NCI-H2107 treated with DMSO at 0.1 percent for 48 hours (cell line): ENCODE measurements at regions not wholly inside any gene's neighbourhood (a gene's known extent, or its start where the extent isn't known, plus 50 kb on each side); places are given as distances from the start of the nearest gene placed in this dataset.
"Not testable (repeated sequence)": the region's sequence is repeated elsewhere in the genome, so short reads cannot be mapped to it uniquely, and the experiment has no call there.

Experiments used
- DNase-seq: peaks from one replicate; lab custom pipeline; 2025; ENCODE audit not compliant: unreplicated experiment; lab: John Stamatoyannopoulos, UW

DNA sequence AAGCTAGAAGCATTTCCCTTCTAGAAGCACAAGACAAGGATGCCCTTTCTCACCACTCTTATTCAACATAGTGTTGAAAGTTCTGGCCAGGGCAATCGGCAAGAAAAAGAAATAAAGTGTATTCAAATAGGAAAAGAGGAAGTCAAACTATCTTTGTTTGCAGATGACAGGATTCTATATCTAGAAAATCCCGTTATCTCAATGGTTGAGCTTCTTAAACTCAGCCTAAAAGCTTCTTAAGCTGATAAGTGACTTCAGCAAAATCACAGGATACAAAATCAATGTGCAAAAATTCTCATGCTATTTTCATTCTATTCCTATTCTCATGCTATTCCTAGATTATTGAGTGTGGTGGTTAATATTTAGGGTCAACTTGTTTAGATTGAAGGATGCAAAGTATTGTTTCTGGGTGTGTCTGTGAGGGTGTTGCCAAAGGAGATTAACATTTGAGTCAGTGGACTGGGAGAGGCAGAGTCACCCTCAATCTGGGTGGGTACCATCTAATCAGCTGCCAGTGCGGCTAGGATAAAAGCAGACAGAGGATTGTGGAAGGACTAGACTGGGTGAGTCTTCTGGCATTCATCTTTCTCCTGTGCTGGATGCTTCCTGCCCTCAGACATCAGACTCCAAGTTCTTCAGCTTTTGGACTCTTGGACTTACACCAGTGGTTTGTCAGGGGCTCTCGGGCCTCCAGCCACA is 111.9 kb downstream of the LSMEM1 start:
- DNase-seq: not testable (repeated sequence)

DNA sequence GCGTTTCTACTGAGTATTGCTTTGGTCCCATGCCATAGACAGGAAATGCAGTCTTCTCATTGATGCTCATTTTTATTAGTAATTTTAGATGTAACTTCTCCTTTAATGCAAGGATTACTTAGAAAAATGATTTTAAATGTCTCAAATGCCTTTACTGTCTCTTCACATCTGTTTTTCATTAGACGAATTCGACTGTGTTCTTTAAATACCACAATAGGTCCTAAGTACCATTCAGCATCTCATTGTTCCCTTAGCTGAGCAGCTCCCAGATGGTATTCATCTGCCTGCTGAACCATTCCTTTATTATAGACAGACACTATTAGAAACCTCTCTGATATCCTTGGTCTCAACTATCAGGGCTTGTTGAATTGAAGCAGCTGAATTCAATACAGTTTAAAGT is 113.6 kb downstream of the LSMEM1 start:
- DNase-seq: no peak

DNA sequence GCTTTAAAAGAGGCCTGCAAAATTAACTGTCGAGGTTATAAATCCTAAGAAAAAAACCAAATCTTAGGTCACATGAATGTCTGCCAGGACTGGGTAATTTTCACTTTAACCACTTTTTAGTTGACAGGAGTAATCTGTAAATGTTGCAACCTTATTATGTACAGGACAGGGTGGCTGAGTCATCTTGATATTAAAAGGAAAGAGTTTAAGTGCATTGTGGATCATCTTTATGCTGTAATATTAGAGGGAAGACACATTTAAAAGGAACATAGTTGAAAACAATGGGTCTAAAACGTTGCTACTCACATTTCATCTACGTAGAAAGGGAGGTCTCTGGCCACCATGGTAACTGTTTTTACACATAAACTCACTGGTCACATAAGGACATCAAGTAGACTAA is 115.5 kb downstream of the LSMEM1 start:
- no peak for DNase-seq

DNA sequence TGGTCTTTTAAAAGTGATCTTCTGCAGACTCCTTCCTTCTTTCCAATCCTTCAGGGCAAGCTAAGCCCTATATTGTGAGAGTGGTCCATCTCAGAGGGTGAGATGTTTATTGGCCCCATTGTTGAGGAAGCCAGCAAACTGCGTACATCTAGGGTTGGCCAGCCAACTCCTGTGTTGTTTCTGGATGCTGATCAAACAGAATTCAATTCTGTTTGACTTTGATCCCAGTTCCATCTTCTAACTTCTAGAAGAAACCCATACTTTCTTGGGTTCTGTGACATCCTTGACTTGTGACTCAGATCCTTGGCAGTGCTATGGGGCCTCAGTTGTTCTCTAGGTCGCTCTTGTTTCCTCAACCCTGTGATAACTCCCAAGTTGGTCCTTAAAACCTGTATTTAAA is 116.2 kb downstream of the LSMEM1 start:
- no peak for DNase-seq

DNA sequence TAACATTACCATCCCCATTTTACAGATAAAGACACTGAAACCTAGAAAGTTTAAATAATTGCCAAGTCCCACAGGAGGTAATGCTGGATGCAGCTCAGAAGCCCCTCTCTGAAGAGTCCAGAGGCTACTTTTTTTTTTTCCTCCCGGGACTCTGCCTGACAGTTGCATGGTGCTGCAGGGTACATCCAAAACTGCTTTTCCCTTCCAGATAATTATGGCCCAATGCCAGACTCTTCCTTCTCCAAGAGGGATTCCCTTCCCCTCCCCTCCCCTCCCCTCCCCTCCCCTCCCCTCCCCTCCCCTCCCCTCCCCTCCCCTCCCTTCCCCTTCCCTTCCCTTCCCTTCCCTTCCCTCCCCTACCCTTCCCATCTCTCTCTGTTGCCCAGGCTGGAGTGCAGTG is 122.9 kb downstream of the LSMEM1 start:
- DNase-seq: no peak

DNA sequence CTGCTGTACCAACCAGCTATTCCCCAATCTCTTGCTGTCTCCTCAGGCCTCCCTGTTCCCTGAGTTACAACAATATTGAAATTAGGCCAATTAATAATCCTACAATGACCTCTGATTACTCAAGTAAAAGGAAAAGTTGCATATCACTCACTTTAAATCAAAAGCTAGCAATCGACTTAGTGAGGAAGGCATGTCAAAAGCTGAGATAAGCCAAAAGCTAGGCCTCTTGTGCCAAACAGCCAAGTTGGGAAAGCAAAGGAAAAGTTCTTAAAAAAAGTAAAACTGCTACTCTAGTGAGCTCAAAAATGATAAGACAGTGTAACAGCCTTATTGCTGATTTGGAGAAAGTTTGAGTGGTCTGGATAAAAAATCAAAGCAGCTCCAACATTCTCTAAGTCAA is 129.8 kb downstream of the LSMEM1 start:
- DNase-seq: no peak

DNA sequence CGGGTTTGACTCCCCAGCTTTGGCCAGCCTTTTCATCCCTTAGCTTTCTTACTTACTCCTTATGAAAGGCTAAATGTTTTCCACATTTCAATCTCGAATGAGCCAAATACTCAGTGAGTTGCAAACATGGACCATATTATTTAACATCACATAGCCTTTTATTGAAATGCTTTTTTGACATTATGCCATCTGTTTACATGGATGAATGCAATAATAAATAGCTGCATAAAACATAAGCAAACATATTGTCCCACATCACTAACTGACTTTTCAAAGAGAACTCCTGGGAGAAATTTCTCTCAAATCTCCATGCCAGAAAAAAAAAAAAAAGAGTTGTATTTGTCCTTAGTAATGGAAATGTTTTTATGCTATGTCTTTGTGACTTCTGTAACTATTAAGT is 134.9 kb downstream of the LSMEM1 start:
- DNase-seq: no peak

DNA sequence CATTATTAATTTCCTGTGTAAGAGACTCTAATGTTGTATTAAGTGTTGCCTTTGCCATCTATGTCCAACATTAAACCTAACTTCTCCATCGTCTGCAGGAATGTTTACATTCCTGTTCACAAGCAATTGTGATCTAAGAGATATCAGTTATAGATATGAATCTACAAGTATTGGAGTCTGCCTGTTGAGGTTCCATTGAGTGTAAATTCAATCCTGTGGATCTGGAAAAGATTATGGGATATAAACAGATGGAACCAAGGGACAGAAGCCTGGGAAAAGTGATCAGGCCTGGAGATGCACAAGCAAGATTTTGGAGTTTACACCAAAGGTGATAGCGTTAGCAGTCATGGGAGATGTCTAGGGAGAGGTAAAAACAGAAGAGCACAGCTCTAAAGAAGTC is 135.5 kb downstream of the LSMEM1 start:
- no peak for DNase-seq

DNA sequence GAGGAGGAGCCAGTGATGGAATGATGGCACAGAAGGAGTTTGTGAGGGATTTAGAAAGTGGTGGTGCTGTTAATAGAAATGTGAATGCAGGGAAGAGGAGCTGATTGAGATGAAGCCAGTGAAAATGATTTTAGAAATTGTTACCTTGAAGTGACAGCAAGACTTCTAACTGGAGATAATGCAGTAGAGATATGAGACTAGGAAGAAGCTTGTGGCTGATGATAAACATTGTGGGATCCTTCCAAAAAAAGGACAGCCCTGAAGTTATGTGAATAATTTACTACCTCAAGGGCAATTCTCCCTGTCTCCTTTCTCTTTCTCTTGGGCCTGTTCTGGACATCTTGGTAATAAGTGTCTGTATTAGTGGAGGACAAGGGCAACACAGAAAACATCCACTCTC is 138.6 kb downstream of the LSMEM1 start:
- DNase-seq: no peak

DNA sequence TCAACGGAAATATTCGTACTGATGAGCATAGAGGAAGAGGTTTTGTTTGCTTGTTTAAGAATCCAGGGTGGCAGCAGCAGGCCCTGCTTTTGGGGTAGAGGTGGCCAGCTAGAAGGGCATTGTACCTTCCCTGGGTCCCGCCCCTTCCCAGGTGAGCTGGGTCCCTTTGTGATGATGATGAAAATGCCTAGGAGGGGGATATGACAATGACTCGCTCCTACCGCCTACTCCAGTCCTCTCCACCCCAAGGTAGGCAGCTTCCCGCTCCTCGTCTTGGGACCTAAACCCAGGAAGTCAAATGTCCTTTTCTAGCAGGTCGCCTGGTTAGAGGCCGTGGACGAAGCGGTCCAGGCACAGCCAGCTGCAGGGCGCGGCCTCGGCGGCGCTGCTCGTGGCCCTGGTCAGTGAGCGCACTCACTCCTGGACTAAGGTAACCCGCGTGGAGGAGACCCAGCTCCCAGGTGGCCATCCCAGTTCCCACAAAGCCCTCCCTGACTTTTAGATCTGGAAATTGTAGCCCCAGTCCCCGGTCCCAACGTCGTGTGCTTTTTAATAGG is 141.4 kb downstream of the LSMEM1 start:
- no peak for DNase-seq

DNA sequence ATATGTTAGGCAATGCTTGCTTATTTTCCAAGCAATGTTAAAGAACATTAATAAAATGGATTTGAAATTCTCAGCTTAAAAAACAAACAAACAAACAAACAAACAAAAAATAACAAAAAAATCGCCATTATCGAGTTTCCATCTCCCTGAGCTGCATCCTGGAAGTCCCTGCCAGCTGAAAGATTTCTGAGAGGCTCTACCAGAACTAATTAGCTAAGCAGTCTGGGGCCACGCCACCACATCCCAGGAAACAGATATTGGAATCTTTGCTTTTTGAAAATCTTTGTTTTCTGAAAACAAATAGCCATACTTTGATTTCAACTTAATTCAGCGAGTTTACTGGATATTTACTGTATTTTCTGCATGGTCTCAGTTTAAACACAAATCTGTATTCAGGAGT is 143.6 kb downstream of the LSMEM1 start:
- DNase-seq: no peak

DNA sequence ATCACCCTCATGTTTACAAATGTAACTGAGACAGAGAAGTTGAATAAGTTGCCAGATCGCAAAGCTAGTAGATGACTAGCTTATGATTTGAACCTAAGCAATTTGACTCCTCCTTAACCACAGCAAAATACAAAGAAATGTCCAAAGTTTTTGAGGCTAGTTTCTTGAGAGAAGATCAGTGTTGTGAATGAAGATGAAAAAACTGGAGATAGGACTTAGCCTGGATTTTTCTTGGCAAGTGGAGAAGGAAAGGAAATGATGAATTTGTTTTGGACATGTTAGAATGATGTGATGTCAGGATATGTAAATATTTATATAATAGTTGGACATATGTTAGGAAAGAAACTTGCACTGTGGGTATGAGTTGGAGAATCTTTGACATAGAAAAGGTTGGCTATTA is 149.8 kb downstream of the LSMEM1 start:
- DNase-seq: no peak

DNA sequence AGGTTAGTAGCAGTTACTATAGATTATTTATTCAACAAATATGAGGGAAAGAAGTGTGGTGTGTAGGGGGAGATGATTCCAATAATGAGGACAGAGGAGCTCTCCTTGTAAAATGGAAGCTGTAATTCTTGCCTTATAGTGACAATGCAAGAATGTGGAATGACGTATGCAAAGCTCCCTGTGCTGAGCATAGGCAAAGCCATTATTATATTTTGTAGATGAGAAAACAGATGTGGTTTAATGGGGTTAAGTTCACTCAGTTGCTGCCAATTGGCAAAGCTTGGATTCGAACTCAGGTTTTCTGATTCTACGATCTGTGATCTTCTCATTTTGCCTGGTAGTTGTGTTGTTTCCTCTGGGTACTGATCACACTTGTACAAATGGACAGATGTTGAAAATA is 153.3 kb downstream of the LSMEM1 start:
- no peak for DNase-seq

DNA sequence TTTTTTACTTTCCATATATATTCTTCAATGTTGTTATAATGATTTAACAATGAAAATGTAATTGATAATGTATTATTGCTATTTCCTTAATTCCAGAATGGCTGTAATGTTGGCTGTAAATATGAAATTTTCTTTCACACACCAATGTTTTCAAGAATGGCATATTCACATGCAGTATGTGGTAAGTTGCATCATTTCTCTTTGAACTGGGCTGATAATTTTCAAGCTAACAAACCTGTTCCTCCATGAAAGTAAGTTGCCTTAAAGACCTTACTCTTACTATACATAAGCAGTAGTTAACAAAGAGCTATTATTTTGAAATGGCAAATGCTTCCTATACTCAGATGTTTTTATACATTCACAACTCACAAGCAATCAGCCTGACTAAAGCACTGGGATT is 154.5 kb downstream of the TMEM168 start:
- DNase-seq: no peak

DNA sequence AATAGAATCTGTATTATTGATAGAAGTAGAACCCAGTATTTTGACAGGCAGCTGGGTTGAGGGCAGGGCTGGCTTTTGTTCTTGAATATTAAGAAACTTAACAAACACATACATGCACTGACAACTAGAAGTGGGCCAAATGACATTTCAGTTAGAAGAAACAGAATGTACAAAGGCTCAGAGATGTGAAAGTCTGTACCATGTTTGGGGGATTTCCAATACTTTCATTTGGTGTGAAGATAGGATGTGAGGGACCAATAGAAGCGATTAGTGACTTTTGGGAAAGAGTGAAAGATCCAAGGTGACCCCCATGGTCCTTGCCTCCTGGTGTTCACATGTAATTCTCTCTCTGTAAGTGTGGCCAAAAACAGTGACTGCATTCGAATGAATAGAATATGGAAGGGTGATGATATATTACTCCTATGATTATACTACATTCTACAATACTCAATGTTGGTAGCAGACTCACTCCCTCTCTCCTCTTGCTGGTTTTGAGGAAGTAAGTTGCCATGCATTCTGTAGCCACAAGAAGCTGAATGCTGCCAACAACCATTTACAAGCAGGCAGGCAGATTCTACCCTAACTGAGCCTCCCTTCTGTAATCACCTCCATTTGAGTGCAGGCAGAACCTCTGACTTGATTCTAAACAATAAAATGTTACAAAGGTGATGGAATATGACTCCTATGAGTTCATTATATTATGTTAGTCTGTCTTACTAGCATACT is 151.4 kb downstream of the TMEM168 start:
- no peak for DNase-seq

DNA sequence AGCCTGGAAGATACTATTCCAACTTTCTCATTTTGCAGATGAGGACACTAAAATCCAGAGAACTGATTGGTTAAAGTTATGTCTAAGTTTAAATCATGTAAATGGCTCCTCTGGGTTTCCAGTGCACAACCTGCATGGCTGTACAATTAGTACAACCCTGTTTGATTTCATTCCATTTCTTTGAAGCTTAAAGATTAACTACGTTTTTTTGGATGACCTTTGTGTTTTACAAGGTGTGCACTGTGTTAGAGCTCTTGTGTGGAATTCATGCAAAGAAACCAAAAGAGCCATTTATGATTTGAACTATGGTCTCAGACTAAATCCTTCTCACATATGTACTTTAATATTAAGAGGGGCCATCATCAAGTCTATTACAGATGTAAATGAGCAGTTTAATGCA is 149.5 kb downstream of the TMEM168 start:
- no peak for DNase-seq

DNA sequence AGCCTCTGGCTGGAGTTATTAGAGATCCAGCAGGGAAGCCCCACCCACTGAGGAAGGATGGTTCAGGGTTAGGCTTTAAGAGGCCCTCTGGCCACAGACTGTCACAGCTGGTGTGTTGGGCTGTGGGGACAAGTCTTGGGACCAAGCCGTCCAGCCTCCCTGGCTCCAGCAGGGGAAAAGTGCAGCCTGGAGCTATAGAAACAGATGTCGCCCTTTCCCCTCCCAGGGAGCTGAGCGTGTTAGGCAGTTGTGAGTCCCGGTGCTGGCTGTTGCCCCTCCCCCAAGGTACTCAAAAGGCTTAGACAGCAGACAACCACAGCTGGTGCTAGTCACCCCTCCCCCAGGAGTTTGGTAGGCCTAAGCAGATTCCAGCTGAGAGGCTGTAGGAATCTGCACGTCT is 143.4 kb downstream of the TMEM168 start:
- no peak for DNase-seq

DNA sequence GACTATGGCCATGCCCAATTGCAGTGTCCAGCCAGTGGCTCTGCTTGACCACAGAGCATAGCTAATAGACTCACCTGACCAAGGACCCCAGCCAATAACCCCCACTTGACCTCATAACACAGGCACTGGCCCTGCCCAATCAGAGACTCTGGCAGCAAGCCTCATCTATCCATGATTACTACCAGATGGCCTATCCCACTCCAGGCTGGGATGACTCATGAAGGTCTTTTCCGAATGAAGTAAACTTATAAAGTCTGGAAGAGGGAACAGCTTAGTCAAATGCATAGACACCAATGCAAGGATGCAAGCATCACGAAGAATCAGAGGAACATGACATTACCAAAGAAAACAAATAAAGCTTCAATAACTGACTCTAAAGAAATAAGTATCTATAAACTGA is 141.4 kb downstream of the TMEM168 start:
- DNase-seq: no peak

DNA sequence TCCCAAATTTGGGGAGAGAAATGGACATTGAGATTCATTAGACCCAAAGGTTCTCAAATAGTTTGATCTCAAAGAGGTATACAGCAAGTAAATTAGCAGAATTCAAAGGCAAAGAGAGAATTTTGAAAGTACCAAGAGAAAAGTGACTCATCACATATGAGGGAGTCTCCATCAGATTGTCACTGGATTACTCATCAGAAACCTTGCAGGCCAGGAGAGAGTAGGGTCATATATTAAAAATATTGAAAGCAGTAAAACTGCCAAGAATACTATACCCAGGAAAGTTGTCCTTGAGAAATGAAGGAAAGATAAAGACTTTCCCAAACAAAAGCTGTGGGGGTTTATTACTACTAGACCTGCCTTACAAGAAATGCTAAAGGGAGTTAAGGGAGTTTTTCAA is 140.6 kb downstream of the TMEM168 start:
- DNase-seq: no peak

DNA sequence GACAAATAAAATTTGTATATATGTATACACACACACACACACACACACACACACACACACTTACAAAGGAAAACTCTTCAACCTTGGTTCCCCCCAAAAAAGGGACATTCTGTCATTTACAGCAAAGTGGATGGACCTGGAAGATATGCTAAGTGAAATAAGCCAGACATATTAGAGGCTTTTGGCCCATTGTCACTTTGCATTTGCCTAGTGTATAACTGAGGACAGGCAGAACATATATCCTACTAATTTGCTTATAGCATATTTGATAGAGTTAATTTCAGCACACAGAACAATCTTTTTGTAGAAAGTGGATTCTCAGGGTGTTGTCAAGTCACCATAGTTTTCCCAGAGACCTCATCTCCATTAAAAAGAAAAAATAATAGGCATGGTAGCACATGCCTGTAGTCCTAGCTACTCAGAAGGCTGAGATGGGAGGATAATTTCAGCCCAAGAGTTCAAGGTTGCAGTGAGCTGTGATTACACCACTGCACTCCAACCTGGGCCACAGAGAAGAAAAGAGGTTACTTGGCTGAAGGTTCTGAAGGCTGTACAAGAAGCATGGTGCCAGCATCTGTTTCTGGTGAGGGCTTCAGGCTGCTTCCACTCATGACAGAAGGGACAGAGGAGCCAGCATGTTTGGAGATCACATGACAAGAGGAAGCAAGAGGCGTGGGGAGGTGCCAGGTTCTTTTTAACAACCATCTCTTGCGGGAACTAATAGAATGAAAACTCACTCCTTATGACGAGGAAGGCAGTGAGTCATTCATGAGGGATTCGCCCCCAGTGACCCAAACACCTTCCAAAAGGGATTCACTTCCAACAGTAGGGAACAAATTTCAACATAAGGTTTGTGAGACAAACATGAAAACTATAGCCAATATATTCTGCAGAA is 135.6 kb downstream of the TMEM168 start:
- DNase-seq: no peak

DNA sequence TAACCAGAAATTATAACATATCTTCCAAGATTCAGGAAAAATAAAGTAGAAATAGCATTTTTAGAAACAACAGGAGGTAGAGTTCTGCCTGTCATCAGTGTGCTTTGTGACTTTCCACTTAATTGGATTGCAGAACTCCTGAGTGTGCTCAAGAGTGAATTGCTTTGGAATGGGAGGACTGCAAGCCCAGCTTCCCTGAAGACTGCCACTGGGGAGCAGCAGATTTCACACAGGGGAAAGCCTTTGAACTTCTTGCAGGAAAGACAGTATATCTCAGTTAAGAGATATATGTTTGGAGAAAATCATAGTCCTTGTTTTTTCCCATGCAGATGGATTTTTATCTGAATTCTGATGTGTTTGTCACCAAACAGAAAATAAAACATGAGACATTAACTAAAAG is 124.5 kb downstream of the TMEM168 start:
- no peak for DNase-seq

DNA sequence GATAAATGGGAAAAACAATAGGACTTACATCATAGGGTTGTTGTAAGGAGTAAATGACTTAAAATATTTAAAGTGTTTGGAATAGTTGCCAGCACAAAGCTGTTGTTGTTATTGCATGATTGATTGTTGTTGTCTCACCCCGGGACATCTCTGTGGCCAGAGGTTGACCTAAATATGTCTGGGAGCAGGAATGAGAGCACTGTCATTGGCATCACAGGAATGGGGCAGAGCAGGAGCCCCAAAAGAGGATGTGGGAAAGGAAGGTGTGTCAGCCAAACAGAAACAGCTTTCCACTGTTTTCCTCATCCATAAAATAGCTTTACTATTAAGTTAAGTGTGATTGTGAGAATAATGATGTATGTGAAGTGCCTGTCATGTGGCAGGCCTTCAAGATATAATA is 121.6 kb downstream of the TMEM168 start:
- no peak for DNase-seq
